Mammary epithelial cell (primary cell): ENCODE measurements at regions not wholly inside any gene's neighbourhood (a gene's known extent, or its start where the extent isn't known, plus 50 kb on each side); places are given as distances from the start of the nearest gene placed in this dataset.

Source experiments
- CTCF ChIP-seq, 2 donors: IDR thresholded peaks in 1 of 2; conservative IDR thresholded peaks in 1 of 2; 2 replicates each; pipeline ENCODE4 v1.5.1; 2011 to 2012; ENCODE audit warnings: inconsistent platforms in 2 of 2, low read length in 2 of 2, mild to moderate bottlenecking in 2 of 2, control low read depth in 1 of 2, low read depth in 1 of 2; ENCODE audit not compliant: insufficient read depth in 1 of 2; ENCODE audit errors: extremely low read depth in 1 of 2
- EZH2 ChIP-seq: IDR thresholded peaks from 2 replicates; pipeline ENCODE4 v1.6.1; 2012; ENCODE audit warnings: low read length, inconsistent platforms, borderline replicate concordance

GRCh38 chr14:94987409-94987808 lies 169.9 kb downstream of the DICER1 start:
- TF ChIP-seq CTCF (conservative IDR thresholded peaks at IDR 0.05 in 1 of 2, IDR thresholded peaks at IDR 0.05 in 1 of 2; ENCODE audit: extremely low read depth in 1 of 2, insufficient read depth in 1 of 2, low read depth in 1 of 2, low read length in 2 of 2): no peak
- TF ChIP-seq EZH2: no peak
